ENCODE measurements at regions not wholly inside any gene's neighbourhood (a gene's known extent, or its start where the extent isn't known, plus 50 kb on each side); places are given as distances from the start of the nearest gene placed in this dataset.

DNA sequence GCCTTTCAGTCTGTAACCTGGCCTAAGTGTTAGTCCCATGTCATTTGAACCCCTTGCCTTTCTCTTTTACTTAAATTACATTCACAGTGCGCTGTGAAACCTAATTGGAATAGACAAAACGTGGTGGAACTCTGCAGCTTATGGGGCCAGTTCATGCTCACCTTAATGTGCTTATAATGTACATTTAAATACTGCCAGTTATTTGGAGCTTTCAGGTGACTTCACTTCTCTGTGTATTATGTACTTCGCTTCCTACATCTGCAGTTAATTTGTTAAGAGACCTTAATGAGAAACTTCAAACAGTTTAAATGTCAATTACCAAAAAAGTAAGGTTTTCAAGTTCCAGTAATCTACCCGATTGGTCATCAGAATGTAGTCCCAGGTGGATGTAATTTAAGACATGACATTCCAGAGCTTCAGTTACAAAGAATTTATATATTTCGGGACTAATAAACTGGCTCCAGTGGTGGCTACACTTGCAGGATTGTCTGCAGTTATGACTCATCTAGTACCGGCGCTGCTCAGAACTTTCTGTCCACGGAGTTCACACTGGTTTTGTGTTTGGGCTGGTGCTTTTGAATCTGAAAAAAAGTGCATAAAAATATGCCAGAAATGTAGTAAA, 125.3 kb downstream of the TM9SF2 start:
- no peak overlapping the region for H3K4me2 ChIP-seq (ENCODE audit: low read depth, low read length, poor library complexity, severe bottlenecking)
- H3K79me2 ChIP-seq (ENCODE audit: insufficient read depth, low read length), result no peaks in the 10 kb centered on the region
- H2AFZ ChIP-seq (ENCODE audit: low read length), result no peak overlapping the region
- no peaks in the 10 kb centered on the region for H3K36me3 ChIP-seq (ENCODE audit: insufficient read depth, low read length)
- H3K9me3 ChIP-seq (ENCODE audit: insufficient read depth, low read depth, low read length), result no peaks in the 10 kb centered on the region
- no peak overlapping the region for H3K9ac ChIP-seq (ENCODE audit: low read depth, low read length, poor library complexity, severe bottlenecking)
- TF ChIP-seq, protein P1, sequence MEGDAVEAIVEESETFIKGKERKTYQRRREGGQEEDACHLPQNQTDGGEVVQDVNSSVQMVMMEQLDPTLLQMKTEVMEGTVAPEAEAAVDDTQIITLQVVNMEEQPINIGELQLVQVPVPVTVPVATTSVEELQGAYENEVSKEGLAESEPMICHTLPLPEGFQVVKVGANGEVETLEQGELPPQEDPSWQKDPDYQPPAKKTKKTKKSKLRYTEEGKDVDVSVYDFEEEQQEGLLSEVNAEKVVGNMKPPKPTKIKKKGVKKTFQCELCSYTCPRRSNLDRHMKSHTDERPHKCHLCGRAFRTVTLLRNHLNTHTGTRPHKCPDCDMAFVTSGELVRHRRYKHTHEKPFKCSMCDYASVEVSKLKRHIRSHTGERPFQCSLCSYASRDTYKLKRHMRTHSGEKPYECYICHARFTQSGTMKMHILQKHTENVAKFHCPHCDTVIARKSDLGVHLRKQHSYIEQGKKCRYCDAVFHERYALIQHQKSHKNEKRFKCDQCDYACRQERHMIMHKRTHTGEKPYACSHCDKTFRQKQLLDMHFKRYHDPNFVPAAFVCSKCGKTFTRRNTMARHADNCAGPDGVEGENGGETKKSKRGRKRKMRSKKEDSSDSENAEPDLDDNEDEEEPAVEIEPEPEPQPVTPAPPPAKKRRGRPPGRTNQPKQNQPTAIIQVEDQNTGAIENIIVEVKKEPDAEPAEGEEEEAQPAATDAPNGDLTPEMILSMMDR (conservative IDR thresholded peaks at IDR 0.05; ENCODE audit: low read length), result no peak
- no peak for TF ChIP-seq EZH2phosphoT487 (IDR thresholded peaks at IDR 0.05; ENCODE audit: borderline replicate concordance)
- no peak overlapping the region for H3K4me3 ChIP-seq (ENCODE audit: low read length, poor library complexity, severe bottlenecking)
- no peaks in the 10 kb centered on the region for H3K27me3 ChIP-seq (ENCODE audit: insufficient read depth, low read length, poor library complexity, severe bottlenecking)
- no peaks in the 10 kb centered on the region for H3F3A ChIP-seq (ENCODE audit: low read depth)
- H4K20me1 ChIP-seq (ENCODE audit: insufficient read depth, low read length, poor library complexity, severe bottlenecking), result no peaks in the 10 kb centered on the region
- H3K9me2 ChIP-seq (replicated peaks; ENCODE audit: low read depth, low read length), result no peaks in the 10 kb centered on the region
- H3K4me1 ChIP-seq (ENCODE audit: insufficient read depth, low read length, poor library complexity, severe bottlenecking), result peaks cover 5% of the 10 kb centered on the region

DNA sequence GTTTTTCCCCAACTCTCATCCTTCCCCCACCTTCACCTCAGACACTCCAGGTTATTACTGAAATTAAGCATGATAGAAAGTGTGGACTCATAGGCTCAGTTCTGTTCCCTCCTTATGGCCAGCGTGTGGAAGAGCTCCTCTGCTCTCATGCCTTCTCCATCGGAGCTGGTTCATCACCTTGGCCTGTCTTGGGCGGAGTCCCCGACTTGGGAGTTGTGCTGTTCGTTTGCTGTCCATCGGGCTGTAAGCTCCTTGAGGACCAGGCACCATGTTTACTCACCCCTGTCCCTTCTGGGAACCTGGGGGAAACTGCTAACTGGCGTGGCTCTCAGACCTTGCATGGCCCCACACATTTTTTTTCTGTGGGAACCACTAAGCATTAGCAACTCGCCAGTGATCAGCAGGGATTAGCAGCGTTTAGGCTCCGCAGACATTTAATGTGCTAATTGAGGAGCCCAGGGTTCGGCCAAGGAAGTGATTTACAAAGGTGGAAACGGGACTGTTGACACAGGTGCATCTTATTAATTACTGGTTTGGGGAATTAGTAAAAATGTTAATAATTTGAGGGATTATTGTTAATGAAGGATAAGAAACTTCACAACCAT, 123.8 kb downstream of the TM9SF2 start:
- TF ChIP-seq EZH2phosphoT487 (IDR thresholded peaks at IDR 0.05; ENCODE audit: borderline replicate concordance), result no peak
- TF ChIP-seq, protein P1 (conservative IDR thresholded peaks at IDR 0.05; ENCODE audit: low read length), result no peak
- H3K36me3 ChIP-seq (ENCODE audit: insufficient read depth, low read length), result no peaks in the 10 kb centered on the region
- H3K9ac ChIP-seq (ENCODE audit: low read depth, low read length, poor library complexity, severe bottlenecking), result no peak overlapping the region
- H3K4me1 ChIP-seq (ENCODE audit: insufficient read depth, low read length, poor library complexity, severe bottlenecking), result peaks cover 5% of the 10 kb centered on the region
- no peaks in the 10 kb centered on the region for H3K79me2 ChIP-seq (ENCODE audit: insufficient read depth, low read length)
- H3K4me3 ChIP-seq (ENCODE audit: low read length, poor library complexity, severe bottlenecking), result no peak overlapping the region
- H2AFZ ChIP-seq (ENCODE audit: low read length), result no peak overlapping the region
- H3K9me2 ChIP-seq (replicated peaks; ENCODE audit: low read depth, low read length), result no peaks in the 10 kb centered on the region
- no peaks in the 10 kb centered on the region for H3K9me3 ChIP-seq (ENCODE audit: insufficient read depth, low read depth, low read length)
- no peaks in the 10 kb centered on the region for H3K27me3 ChIP-seq (ENCODE audit: insufficient read depth, low read length, poor library complexity, severe bottlenecking)
- H3K4me2 ChIP-seq (ENCODE audit: low read depth, low read length, poor library complexity, severe bottlenecking), result no peak overlapping the region
- no peaks in the 10 kb centered on the region for H4K20me1 ChIP-seq (ENCODE audit: insufficient read depth, low read length, poor library complexity, severe bottlenecking)
- no peaks in the 10 kb centered on the region for H3F3A ChIP-seq (ENCODE audit: low read depth)

DNA sequence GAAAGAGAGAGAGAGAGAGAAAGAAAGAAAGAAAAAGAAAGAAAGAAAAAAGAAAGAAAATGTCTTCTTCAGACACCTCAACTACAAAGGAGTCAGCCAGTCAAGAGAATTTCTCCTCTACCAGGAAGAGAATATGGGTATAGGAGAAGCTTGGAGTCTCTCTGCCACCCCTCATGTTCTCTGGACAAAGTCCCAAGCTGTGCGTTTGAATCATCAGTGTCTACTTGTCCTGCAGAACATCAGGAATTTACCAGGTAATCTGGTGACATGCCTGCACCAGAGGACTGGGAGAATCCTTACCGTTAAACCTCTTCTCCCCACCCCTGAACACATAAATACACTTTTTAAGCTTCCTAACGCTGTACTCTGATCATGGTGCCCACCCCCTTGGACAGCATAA, 119.5 kb downstream of the TM9SF2 start:
- Histone ChIP-seq H3K79me2 (ENCODE audit: insufficient read depth, low read length) (no peaks in the 10 kb centered on the region), H3F3A (ENCODE audit: low read depth) (no peaks in the 10 kb centered on the region), H3K4me2 (ENCODE audit: low read depth, low read length, poor library complexity, severe bottlenecking) (no peak overlapping the region), H3K4me1 (ENCODE audit: insufficient read depth, low read length, poor library complexity, severe bottlenecking) (peaks cover 11% of the 10 kb centered on the region), H3K9me2 (replicated peaks; ENCODE audit: low read depth, low read length) (no peaks in the 10 kb centered on the region), H2AFZ (ENCODE audit: low read length) (no peak overlapping the region), H3K4me3 (ENCODE audit: low read length, poor library complexity, severe bottlenecking) (no peak overlapping the region), H3K36me3 (ENCODE audit: insufficient read depth, low read length) (no peaks in the 10 kb centered on the region), H4K20me1 (ENCODE audit: insufficient read depth, low read length, poor library complexity, severe bottlenecking) (no peaks in the 10 kb centered on the region), H3K27me3 (ENCODE audit: insufficient read depth, low read length, poor library complexity, severe bottlenecking) (no peaks in the 10 kb centered on the region), H3K9me3 (ENCODE audit: insufficient read depth, low read depth, low read length) (no peaks in the 10 kb centered on the region), H3K9ac (ENCODE audit: low read depth, low read length, poor library complexity, severe bottlenecking) (no peak overlapping the region)
- no peak for TF ChIP-seq EZH2phosphoT487 (IDR thresholded peaks at IDR 0.05; ENCODE audit: borderline replicate concordance)
- TF ChIP-seq, protein P1 (conservative IDR thresholded peaks at IDR 0.05; ENCODE audit: low read length), result no peak

Data from Loucy (cell line).